Gastroesophageal sphincter (tissue), 3 donors: ENCODE measurements at regions not wholly inside any gene's neighbourhood (a gene's known extent, or its start where the extent isn't known, plus 50 kb on each side); places are given as distances from the start of the nearest gene placed in this dataset.

Source experiments
- CTCF ChIP-seq, 4 experiments: fragments of 200-600 bp in 2 of 4; fragments of 450-650 bp in 2 of 4; sonication (generic) in 1 of 4; IDR thresholded peaks; one replicate each; pipeline ENCODE4 v1.5.1; 2017 to 2019; ENCODE audit warnings: antibody characterized with exemption in 4 of 4, mild to moderate bottlenecking in 2 of 4, moderate library complexity in 2 of 4
- EP300 ChIP-seq: sonication (generic); formaldehyde crosslinking; IDR thresholded peaks from one replicate; pipeline ENCODE4 v1.6.1; 2017; ENCODE audit warnings: antibody characterized with exemption, mild to moderate bottlenecking
- POLR2A ChIP-seq, 2 donors: fragments of 450-650 bp; IDR thresholded peaks; one replicate each; pipeline ENCODE4 v1.6.1; 2017; ENCODE audit warnings: antibody characterized with exemption in 2 of 2, mild to moderate bottlenecking in 2 of 2, moderate library complexity in 1 of 2
- POLR2AphosphoS5 ChIP-seq: sonication (generic); formaldehyde crosslinking; IDR thresholded peaks from one replicate; pipeline ENCODE4 v1.6.1; 2017; ENCODE audit warnings: antibody characterized with exemption

GRCh38 chr2:8569332-8569930, 112.4 kb upstream of the ID2 start:
- TF ChIP-seq CTCF (IDR thresholded peaks at IDR 0.05), result no peak
- no peak for TF ChIP-seq POLR2A (IDR thresholded peaks at IDR 0.05)
- no peak for TF ChIP-seq POLR2AphosphoS5
- no peak for TF ChIP-seq EP300
